H9 (cell line): ENCODE measurements at regions not wholly inside any gene's neighbourhood (a gene's known extent, or its start where the extent isn't known, plus 50 kb on each side); places are given as distances from the start of the nearest gene placed in this dataset.

Experiments used
- DNase-seq: peaks from one replicate; pipeline ENCODE4 v3.0.0-alpha.2; 2017
- H2AFZ ChIP-seq: one replicate; pipeline ENCODE4 v1.6.1; 2013; ENCODE audit warnings: mild to moderate bottlenecking, low read length, control low read depth, moderate library complexity
- H2AK5ac ChIP-seq: 2 replicates; pipeline ENCODE4 v1.6.1; 2013; ENCODE audit warnings: low read length, control low read depth, mixed read lengths; ENCODE audit not compliant: insufficient read length
- H2BK120ac ChIP-seq: one replicate; pipeline ENCODE4 v1.6.1; 2013; ENCODE audit warnings: low read depth, mild to moderate bottlenecking, low read length, control low read depth, inconsistent platforms; ENCODE audit not compliant: poor library complexity, severe bottlenecking
- H2BK12ac ChIP-seq: 2 replicates; pipeline ENCODE4 v1.6.1; 2013; ENCODE audit warnings: low read length, control low read depth, mixed read lengths, low read depth; ENCODE audit not compliant: insufficient read length
- H2BK15ac ChIP-seq: 2 replicates; pipeline ENCODE4 v1.6.1; 2013; ENCODE audit warnings: low read depth, low read length, control low read depth
- H2BK20ac ChIP-seq: one replicate; pipeline ENCODE4 v1.6.1; 2013; ENCODE audit warnings: low read depth, mild to moderate bottlenecking, low read length, control low read depth, inconsistent platforms; ENCODE audit not compliant: poor library complexity, severe bottlenecking
- H2BK5ac ChIP-seq: 2 replicates; pipeline ENCODE4 v1.6.1; 2013; ENCODE audit warnings: low read length, control low read depth, mixed read lengths; ENCODE audit not compliant: insufficient read length
- H3K14ac ChIP-seq: 2 replicates; pipeline ENCODE4 v1.6.1; 2013; ENCODE audit warnings: low read length, control low read depth; ENCODE audit not compliant: insufficient read depth
- H3K18ac ChIP-seq: 2 replicates; pipeline ENCODE4 v1.6.1; 2013; ENCODE audit warnings: low read depth, mild to moderate bottlenecking, mixed read lengths, low read length, control low read depth; ENCODE audit not compliant: insufficient read length
- H3K23ac ChIP-seq: 2 replicates; pipeline ENCODE4 v1.6.1; 2013; ENCODE audit warnings: low read length, control low read depth, mixed read lengths, low read depth; ENCODE audit not compliant: insufficient read length
- H3K23me2 ChIP-seq: 2 replicates; pipeline ENCODE4 v1.6.1; 2013; ENCODE audit warnings: low read depth, mild to moderate bottlenecking, mixed read lengths, low read length, control low read depth; ENCODE audit not compliant: insufficient read length, poor library complexity, severe bottlenecking
- H3K27ac ChIP-seq: 2 replicates; pipeline ENCODE4 v1.5.1; 2013; ENCODE audit warnings: low read length, control low read depth, mixed read lengths, low read depth; ENCODE audit not compliant: insufficient read length
- H3K27me3 ChIP-seq: 2 replicates; pipeline ENCODE4 v1.6.1; 2013; ENCODE audit warnings: low read length, control low read depth, inconsistent platforms; ENCODE audit not compliant: insufficient read depth
- H3K4ac ChIP-seq: 2 replicates; pipeline ENCODE4 v1.6.1; 2013; ENCODE audit warnings: low read depth, mild to moderate bottlenecking, control low read depth, inconsistent platforms, low read length, moderate library complexity
- H3K4me1 ChIP-seq: 2 replicates; pipeline ENCODE4 v1.6.1; 2013; ENCODE audit warnings: low read length, control low read depth, inconsistent platforms; ENCODE audit not compliant: insufficient read depth
- H3K4me2 ChIP-seq: 2 replicates; pipeline ENCODE4 v1.6.1; 2013; ENCODE audit warnings: low read length, control low read depth, mixed read lengths; ENCODE audit not compliant: insufficient read length, insufficient read depth
- H3K56ac ChIP-seq: 2 replicates; pipeline ENCODE4 v1.6.1; 2013; ENCODE audit warnings: low read depth, mild to moderate bottlenecking, mixed read lengths, low read length, control low read depth; ENCODE audit not compliant: insufficient read length
- H3K79me1 ChIP-seq: 2 replicates; pipeline ENCODE4 v1.6.1; 2013; ENCODE audit warnings: low read depth, mild to moderate bottlenecking, moderate library complexity, low read length, control low read depth, inconsistent platforms; ENCODE audit not compliant: insufficient read depth, poor library complexity, severe bottlenecking
- H3K79me2 ChIP-seq: 2 replicates; pipeline ENCODE4 v1.6.1; 2013; ENCODE audit warnings: low read length, control low read depth, inconsistent platforms; ENCODE audit not compliant: insufficient read depth
- H3K9ac ChIP-seq: 2 replicates; pipeline ENCODE4 v1.6.1; 2013; ENCODE audit warnings: low read length, control low read depth, mixed read lengths; ENCODE audit not compliant: insufficient read length; ENCODE audit errors: extremely low read depth
- H3K9me3 ChIP-seq: one replicate; pipeline ENCODE4 v1.6.1; 2013; ENCODE audit warnings: low read depth, low read length, inconsistent platforms; ENCODE audit not compliant: control insufficient read depth
- H3T11ph ChIP-seq: one replicate; pipeline ENCODE4 v1.6.1; 2013; ENCODE audit warnings: mild to moderate bottlenecking, low read length, control low read depth, inconsistent platforms
- H4K20me1 ChIP-seq: one replicate; pipeline ENCODE4 v1.6.1; 2013; ENCODE audit not compliant: control insufficient read depth, insufficient read length, insufficient read depth
- H4K5ac ChIP-seq: 2 replicates; pipeline ENCODE4 v1.6.1; 2013; ENCODE audit warnings: low read depth, mild to moderate bottlenecking, mixed read lengths, low read length, control low read depth; ENCODE audit not compliant: insufficient read length
- H4K8ac ChIP-seq: replicated peaks from 2 replicates; pipeline ENCODE4 v1.6.1; 2013; ENCODE audit warnings: low read length, control low read depth, mixed read lengths, low read depth; ENCODE audit not compliant: insufficient read length
- H4K91ac ChIP-seq: 2 replicates; pipeline ENCODE4 v1.6.1; 2013; ENCODE audit warnings: low read depth, mild to moderate bottlenecking, moderate library complexity, mixed read lengths, low read length, control low read depth; ENCODE audit not compliant: insufficient read length
- H3K27ac Mint-ChIP-seq, 3 experiments: 2 replicates in 2 of 3; 3 replicates in 1 of 3; pipeline ENCODE4 v1.8.0; 2020 to 2021; ENCODE audit warnings: mixed read lengths in 3 of 3, mild to moderate bottlenecking in 1 of 3, moderate library complexity in 1 of 3
- H3K27me3 Mint-ChIP-seq: 2 replicates; pipeline ENCODE4 v1.8.0; 2021; ENCODE audit warnings: low read depth, mild to moderate bottlenecking, moderate library complexity, mixed read lengths
- H3K36me3 Mint-ChIP-seq, 3 experiments: 2 replicates in 2 of 3; 3 replicates in 1 of 3; pipeline ENCODE4 v1.8.0; 2020 to 2021; ENCODE audit warnings: low read depth in 3 of 3, mixed read lengths in 3 of 3; ENCODE audit not compliant: insufficient read depth in 1 of 3
- H3K4me1 Mint-ChIP-seq, 2 experiments: 2 replicates each; pipeline ENCODE4 v1.8.0; 2020; ENCODE audit warnings: mixed read lengths in 2 of 2
- H3K4me3 Mint-ChIP-seq, 2 experiments: 2 replicates in 1 of 2; 3 replicates in 1 of 2; pipeline ENCODE4 v1.8.0; 2020 to 2021; ENCODE audit warnings: mild to moderate bottlenecking in 2 of 2, mixed read lengths in 2 of 2, moderate library complexity in 1 of 2
- H3K9me3 Mint-ChIP-seq, 2 experiments: 2 replicates in 1 of 2; 3 replicates in 1 of 2; pipeline ENCODE4 v1.8.0; 2020; ENCODE audit warnings: mild to moderate bottlenecking in 2 of 2, mixed read lengths in 2 of 2, moderate library complexity in 1 of 2
- WGBS: extraction: QIAGEN DNeasy Blood & Tissue Kit; methylation state at CpG from one replicate; pipeline ENCODE4 v1.1.7; 2013; ENCODE audit warnings: missing lambda C conversion rate, low lambda C conversion rate, mixed read lengths; ENCODE audit not compliant: insufficient read length; ENCODE audit errors: extremely low coverage; 5-methylcytosine and 5-hydroxymethylcytosine counted together
- TF ChIP-seq, protein P1 (sequence below): fragments of 200-600 bp; sonication (generic); conservative IDR thresholded peaks from 3 replicates; pipeline ENCODE4 v1.8.0; 2021; ENCODE audit warnings: antibody characterized with exemption, mild to moderate bottlenecking

GRCh38 chr11:116375221-116375620 lies 397.6 kb downstream of the BUD13 start:
- Histone ChIP-seq H4K91ac (no peak overlapping the region), H2BK15ac (no peak overlapping the region), H4K20me1 (no peaks in the 10 kb centered on the region), H3K4me1 (peaks cover 3% of the 10 kb centered on the region; the same call in 1 of the 2 replicates), H2BK12ac (no peak overlapping the region), H2AFZ (no peak overlapping the region), H3K79me2 (no peaks in the 10 kb centered on the region), H2BK20ac (no peak overlapping the region), H2AK5ac (no peak overlapping the region), H3K56ac (no peak overlapping the region), H3K4ac (no peak overlapping the region), H3K27me3 (no peaks in the 10 kb centered on the region), H3K23ac (no peak overlapping the region), H2BK120ac (no peak overlapping the region), H2BK5ac (no peak overlapping the region), H3K9ac (no peak overlapping the region), H3K14ac (no peak overlapping the region), H3K4me2 (no peak overlapping the region), H4K5ac (no peak overlapping the region), H3K18ac (no peak overlapping the region), H4K8ac (no peak overlapping the region), H3K23me2 (no peaks in the 10 kb centered on the region), H3K9me3 (no peaks in the 10 kb centered on the region), H3K27ac (no peak overlapping the region), H3K79me1 (no peaks in the 10 kb centered on the region), H3T11ph (no peak overlapping the region)
- TF ChIP-seq, protein P1, sequence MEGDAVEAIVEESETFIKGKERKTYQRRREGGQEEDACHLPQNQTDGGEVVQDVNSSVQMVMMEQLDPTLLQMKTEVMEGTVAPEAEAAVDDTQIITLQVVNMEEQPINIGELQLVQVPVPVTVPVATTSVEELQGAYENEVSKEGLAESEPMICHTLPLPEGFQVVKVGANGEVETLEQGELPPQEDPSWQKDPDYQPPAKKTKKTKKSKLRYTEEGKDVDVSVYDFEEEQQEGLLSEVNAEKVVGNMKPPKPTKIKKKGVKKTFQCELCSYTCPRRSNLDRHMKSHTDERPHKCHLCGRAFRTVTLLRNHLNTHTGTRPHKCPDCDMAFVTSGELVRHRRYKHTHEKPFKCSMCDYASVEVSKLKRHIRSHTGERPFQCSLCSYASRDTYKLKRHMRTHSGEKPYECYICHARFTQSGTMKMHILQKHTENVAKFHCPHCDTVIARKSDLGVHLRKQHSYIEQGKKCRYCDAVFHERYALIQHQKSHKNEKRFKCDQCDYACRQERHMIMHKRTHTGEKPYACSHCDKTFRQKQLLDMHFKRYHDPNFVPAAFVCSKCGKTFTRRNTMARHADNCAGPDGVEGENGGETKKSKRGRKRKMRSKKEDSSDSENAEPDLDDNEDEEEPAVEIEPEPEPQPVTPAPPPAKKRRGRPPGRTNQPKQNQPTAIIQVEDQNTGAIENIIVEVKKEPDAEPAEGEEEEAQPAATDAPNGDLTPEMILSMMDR: peak; percentile 49; the same call in 2 of the 3 replicates
- Mint-ChIP-seq H3K4me3 (no peak overlapping the region), H3K36me3 (peaks cover 2 to 8% (median 2%) of the 10 kb centered on the region in 3 experiments; a peak in 3 of 7 replicates), H3K27me3 (no peaks in the 10 kb centered on the region; the same call in 1 of the 2 replicates), H3K4me1 (peaks cover 16 to 32% of the 10 kb centered on the region in 2 experiments), H3K9me3 (peaks cover 3 to 9% of the 10 kb centered on the region in 2 experiments), H3K27ac (no peak overlapping the region)
- no CpG with 5 or more reads among the region's 1 CpG for WGBS
- DNase-seq: no peak
